ENCODE measurements at regions not wholly inside any gene's neighbourhood (a gene's known extent, or its start where the extent isn't known, plus 50 kb on each side); places are given as distances from the start of the nearest gene placed in this dataset.

- Histone ChIP-seq H4K20me1 (ENCODE audit: control insufficient read depth, extremely low read depth, insufficient read depth, low read length) (no peaks in the 10 kb centered on the region), H3K4me3 (ENCODE audit: control insufficient read depth in 2 of 3, extremely low read depth in 1 of 3, insufficient read depth in 2 of 3, low read depth in 1 of 3, low read length in 3 of 3) (no peak overlapping the region), H3K36me3 (ENCODE audit: control insufficient read depth in 2 of 2, extremely low read depth in 1 of 2, insufficient read depth in 2 of 2, low read length in 2 of 2) (no peaks in the 10 kb centered on the region), H3K9me3 (ENCODE audit: control insufficient read depth, low read depth, low read length) (peaks cover 2% of the 10 kb centered on the region), H3K4me2 (ENCODE audit: control insufficient read depth, extremely low read depth, insufficient read depth, low read depth, low read length) (no peak overlapping the region), H3K27ac (ENCODE audit: control insufficient read depth, insufficient read depth, low read length) (no peak overlapping the region), H3K4me1 (ENCODE audit: control insufficient read depth, extremely low read depth, insufficient read depth, low read length) (peaks cover 9% of the 10 kb centered on the region), H3K9ac (ENCODE audit: control insufficient read depth, extremely low read depth, insufficient read depth, low read length) (no peak overlapping the region), H3K79me2 (ENCODE audit: control insufficient read depth, insufficient read depth, low read length) (no peaks in the 10 kb centered on the region), H3K9me1 (ENCODE audit: control insufficient read depth, extremely low read depth, insufficient read depth, low read length) (no peaks in the 10 kb centered on the region), H2AFZ (ENCODE audit: control insufficient read depth, low read length) (no peak overlapping the region), H3K27me3 (ENCODE audit: control insufficient read depth, extremely low read depth, insufficient read depth, low read length) (no peaks in the 10 kb centered on the region)
- FAIRE-seq (no peak), DNase-seq (ENCODE audit: low read depth, low spot score) (no peak)
- no peak for TF ChIP-seq CTCF (optimal IDR thresholded peaks at IDR 0.05 in 1 of 3, IDR thresholded peaks at IDR 0.05 in 1 of 3, conservative IDR thresholded peaks at IDR 0.05 in 1 of 3; ENCODE audit: extremely low read depth in 1 of 3, insufficient read depth in 2 of 3, low read length in 3 of 3)
- no peak for TF ChIP-seq EZH2 (IDR thresholded peaks at IDR 0.05; ENCODE audit: low read length)
- dilution Hi-C loops (cut with MboI; ENCODE audit: extremely low pct_ligation_motif_present, low sequenced_read_pairs): no loop called here
These were observed 355.0 kb upstream of the PRICKLE1 start for GRCh38 chr12:42944516-42944915.

- H4K20me1 ChIP-seq (ENCODE audit: control insufficient read depth, extremely low read depth, insufficient read depth, low read length): no peaks in the 10 kb centered on the region
- dilution Hi-C loops (cut with MboI; ENCODE audit: extremely low pct_ligation_motif_present, low sequenced_read_pairs): no loop called here
- TF ChIP-seq CTCF (optimal IDR thresholded peaks at IDR 0.05 in 1 of 3, IDR thresholded peaks at IDR 0.05 in 1 of 3, conservative IDR thresholded peaks at IDR 0.05 in 1 of 3; ENCODE audit: extremely low read depth in 1 of 3, insufficient read depth in 2 of 3, low read length in 3 of 3) (no peak), EZH2 (IDR thresholded peaks at IDR 0.05; ENCODE audit: low read length) (no peak)
- no peaks in the 10 kb centered on the region for H3K9me1 ChIP-seq (ENCODE audit: control insufficient read depth, extremely low read depth, insufficient read depth, low read length)
- no peak overlapping the region for H3K4me3 ChIP-seq (ENCODE audit: control insufficient read depth in 2 of 3, extremely low read depth in 1 of 3, insufficient read depth in 2 of 3, low read depth in 1 of 3, low read length in 3 of 3)
- no peaks in the 10 kb centered on the region for H3K27me3 ChIP-seq (ENCODE audit: control insufficient read depth, extremely low read depth, insufficient read depth, low read length)
- DNase-seq (ENCODE audit: low read depth, low spot score) (no peak), FAIRE-seq (peak; percentile 49)
- H3K27ac ChIP-seq (ENCODE audit: control insufficient read depth, insufficient read depth, low read length): no peak overlapping the region
- H3K79me2 ChIP-seq (ENCODE audit: control insufficient read depth, insufficient read depth, low read length): no peaks in the 10 kb centered on the region
- peaks cover 2% of the 10 kb centered on the region for H3K4me1 ChIP-seq (ENCODE audit: control insufficient read depth, extremely low read depth, insufficient read depth, low read length)
- H3K36me3 ChIP-seq (ENCODE audit: control insufficient read depth in 2 of 2, extremely low read depth in 1 of 2, insufficient read depth in 2 of 2, low read length in 2 of 2): no peaks in the 10 kb centered on the region
- H3K9ac ChIP-seq (ENCODE audit: control insufficient read depth, extremely low read depth, insufficient read depth, low read length): no peak overlapping the region
- H2AFZ ChIP-seq (ENCODE audit: control insufficient read depth, low read length): no peak overlapping the region
- no peaks in the 10 kb centered on the region for H3K9me3 ChIP-seq (ENCODE audit: control insufficient read depth, low read depth, low read length)
- H3K4me2 ChIP-seq (ENCODE audit: control insufficient read depth, extremely low read depth, insufficient read depth, low read depth, low read length): no peak overlapping the region
These were observed 347.4 kb upstream of the PRICKLE1 start for GRCh38 chr12:42936991-42937390.

Data from keratinocyte (primary cell).